ENCODE measurements at regions not wholly inside any gene's neighbourhood (a gene's known extent, or its start where the extent isn't known, plus 50 kb on each side); places are given as distances from the start of the nearest gene placed in this dataset.

DNA sequence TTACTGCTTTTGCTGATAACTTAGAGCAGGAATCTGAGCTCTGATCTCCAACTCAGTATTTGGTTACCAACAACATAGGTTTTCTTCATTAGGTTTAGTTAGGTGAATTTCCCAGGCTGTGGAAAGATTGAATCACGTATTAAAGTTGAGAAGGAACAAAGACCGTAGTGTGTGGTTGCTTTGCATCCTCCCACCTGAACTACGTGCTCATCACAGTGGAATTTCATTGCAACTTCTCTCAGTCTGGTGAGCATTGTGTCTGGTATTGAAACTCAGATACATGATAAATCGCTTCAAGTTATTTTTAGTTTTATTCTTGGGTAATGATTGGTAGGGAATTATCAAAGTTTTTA is 139.4 kb upstream of the AKR1E2 start:
- no peak for DNase-seq
- Histone ChIP-seq H2AK5ac (ENCODE audit: insufficient read length, low read length) (no peak overlapping the region), H3K27ac (ENCODE audit: insufficient read length, low read depth, low read length) (no peak overlapping the region), H4K20me1 (ENCODE audit: control insufficient read depth, insufficient read depth, insufficient read length) (no peaks in the 10 kb centered on the region), H2BK20ac (ENCODE audit: low read depth, low read length, poor library complexity, severe bottlenecking) (no peak overlapping the region), H3K4me1 (ENCODE audit: insufficient read depth, low read length) (no peaks in the 10 kb centered on the region), H4K8ac (replicated peaks; ENCODE audit: insufficient read length, low read depth, low read length) (no peak overlapping the region), H3K14ac (ENCODE audit: insufficient read depth, low read length) (no peak overlapping the region), H3T11ph (ENCODE audit: low read length) (no peak overlapping the region), H2BK120ac (ENCODE audit: low read depth, low read length, poor library complexity, severe bottlenecking) (no peak overlapping the region), H2BK15ac (ENCODE audit: low read depth, low read length) (no peak overlapping the region), H3K23me2 (ENCODE audit: insufficient read length, low read depth, low read length, poor library complexity, severe bottlenecking) (no peaks in the 10 kb centered on the region), H3K4me2 (ENCODE audit: insufficient read depth, insufficient read length, low read length) (no peak overlapping the region), H2AFZ (ENCODE audit: low read length) (no peak overlapping the region), H2BK5ac (ENCODE audit: insufficient read length, low read length) (no peak overlapping the region), H3K79me1 (ENCODE audit: insufficient read depth, low read depth, low read length, poor library complexity, severe bottlenecking) (no peaks in the 10 kb centered on the region), H4K5ac (ENCODE audit: insufficient read length, low read depth, low read length) (no peak overlapping the region), H3K23ac (ENCODE audit: insufficient read length, low read depth, low read length) (no peak overlapping the region), H3K9ac (ENCODE audit: extremely low read depth, insufficient read length, low read length) (no peak overlapping the region), H3K79me2 (ENCODE audit: insufficient read depth, low read length) (no peaks in the 10 kb centered on the region), H3K18ac (ENCODE audit: insufficient read length, low read depth, low read length) (no peak overlapping the region), H3K56ac (ENCODE audit: insufficient read length, low read depth, low read length) (no peak overlapping the region), H3K9me3 (ENCODE audit: control insufficient read depth, low read depth, low read length) (no peaks in the 10 kb centered on the region), H2BK12ac (ENCODE audit: insufficient read length, low read depth, low read length) (no peak overlapping the region), H4K91ac (ENCODE audit: insufficient read length, low read depth, low read length) (no peak overlapping the region), H3K4ac (ENCODE audit: low read depth, low read length) (no peak overlapping the region), H3K27me3 (ENCODE audit: insufficient read depth, low read length) (no peaks in the 10 kb centered on the region)
- no peaks in the 10 kb centered on the region for H3K36me3 Mint-ChIP-seq (ENCODE audit: insufficient read depth in 1 of 3, low read depth in 3 of 3)
- H3K4me1 Mint-ChIP-seq, result peaks cover 0 to under 1% of the 10 kb centered on the region in 2 experiments; a peak in 3 of 4 replicates
- no peak for TF ChIP-seq CTCF (conservative IDR thresholded peaks at IDR 0.05)
- H3K9me3 Mint-ChIP-seq, result no peaks in the 10 kb centered on the region
- WGBS (ENCODE audit: extremely low coverage, insufficient read length, low lambda C conversion rate), result no CpG with 5 or more reads among the region's 4 CpGs
- no peak overlapping the region for H3K4me3 Mint-ChIP-seq
- no peak overlapping the region for H3K27ac Mint-ChIP-seq
- H3K27me3 Mint-ChIP-seq (ENCODE audit: low read depth), result no peaks in the 10 kb centered on the region
